ENCODE measurements at regions not wholly inside any gene's neighbourhood (a gene's known extent, or its start where the extent isn't known, plus 50 kb on each side); places are given as distances from the start of the nearest gene placed in this dataset.
"Not testable (repeated sequence)": the region's sequence is repeated elsewhere in the genome, so short reads cannot be mapped to it uniquely, and the experiment has no call there.

- peaks cover 16% of the 10 kb centered on the region for H3K9me3 ChIP-seq (ENCODE audit: control insufficient read depth, low read length)
- H3K27ac ChIP-seq (ENCODE audit: low read depth, low read length) = no peak overlapping the region
- no peaks in the 10 kb centered on the region for H3K27me3 ChIP-seq (ENCODE audit: control insufficient read depth, insufficient read depth, low read length, poor library complexity, severe bottlenecking)
- H3K4me1 ChIP-seq (ENCODE audit: control insufficient read depth, insufficient read depth, low read length) = no peaks in the 10 kb centered on the region
- TF ChIP-seq, protein P1, sequence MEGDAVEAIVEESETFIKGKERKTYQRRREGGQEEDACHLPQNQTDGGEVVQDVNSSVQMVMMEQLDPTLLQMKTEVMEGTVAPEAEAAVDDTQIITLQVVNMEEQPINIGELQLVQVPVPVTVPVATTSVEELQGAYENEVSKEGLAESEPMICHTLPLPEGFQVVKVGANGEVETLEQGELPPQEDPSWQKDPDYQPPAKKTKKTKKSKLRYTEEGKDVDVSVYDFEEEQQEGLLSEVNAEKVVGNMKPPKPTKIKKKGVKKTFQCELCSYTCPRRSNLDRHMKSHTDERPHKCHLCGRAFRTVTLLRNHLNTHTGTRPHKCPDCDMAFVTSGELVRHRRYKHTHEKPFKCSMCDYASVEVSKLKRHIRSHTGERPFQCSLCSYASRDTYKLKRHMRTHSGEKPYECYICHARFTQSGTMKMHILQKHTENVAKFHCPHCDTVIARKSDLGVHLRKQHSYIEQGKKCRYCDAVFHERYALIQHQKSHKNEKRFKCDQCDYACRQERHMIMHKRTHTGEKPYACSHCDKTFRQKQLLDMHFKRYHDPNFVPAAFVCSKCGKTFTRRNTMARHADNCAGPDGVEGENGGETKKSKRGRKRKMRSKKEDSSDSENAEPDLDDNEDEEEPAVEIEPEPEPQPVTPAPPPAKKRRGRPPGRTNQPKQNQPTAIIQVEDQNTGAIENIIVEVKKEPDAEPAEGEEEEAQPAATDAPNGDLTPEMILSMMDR (conservative IDR thresholded peaks at IDR 0.05) = no peak
- Mint-ChIP-seq H3K9me3 (peaks cover 22% of the 10 kb centered on the region), H3K36me3 (ENCODE audit: low read depth) (peaks cover under 1% of the 10 kb centered on the region), H3K4me3 (no peak overlapping the region), H3K4me1 (peaks cover 3% of the 10 kb centered on the region), H3K27ac (no peak overlapping the region), H3K27me3 (ENCODE audit: insufficient read depth) (no peaks in the 10 kb centered on the region)
- H3K4me3 ChIP-seq (ENCODE audit: low read length) = no peak overlapping the region
- DNase-seq = no peak
- H3K36me3 ChIP-seq (ENCODE audit: control insufficient read depth, insufficient read depth, low read length) = no peaks in the 10 kb centered on the region
- WGBS, 2 experiments (ENCODE audit: insufficient coverage in 1 of 2, insufficient read length in 1 of 2) = 100% methylated on average over 1 of the region's 1 CpG
- H3K9ac ChIP-seq (ENCODE audit: extremely low read depth, low read length, poor library complexity, severe bottlenecking) = no peak overlapping the region
Measured at GRCh38 chr9:15369871-15370270, 52.8 kb upstream of the SNAPC3 start.

DNA sequence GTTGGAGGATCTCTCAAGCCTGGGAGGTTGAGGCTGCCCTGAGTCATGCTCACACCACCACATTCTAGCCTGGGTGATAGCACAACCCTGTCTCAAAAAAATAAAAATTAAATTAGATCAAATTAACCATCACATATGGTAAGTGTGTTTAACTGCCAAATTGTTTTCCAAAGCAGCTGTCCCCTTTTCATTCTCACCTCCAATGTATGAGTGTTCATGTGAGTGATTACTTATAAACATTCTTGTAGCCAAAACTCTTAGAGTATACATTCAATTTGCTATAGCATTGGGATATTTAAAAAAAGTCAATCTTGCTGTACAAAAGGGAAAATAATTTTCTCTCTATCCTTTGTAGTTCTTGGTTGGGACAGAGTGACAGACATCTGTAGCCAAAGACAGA lies 53.4 kb upstream of the SNAPC3 start:
- Histone ChIP-seq H3K27me3 (ENCODE audit: control insufficient read depth, insufficient read depth, low read length, poor library complexity, severe bottlenecking) (no peaks in the 10 kb centered on the region), H3K9me3 (ENCODE audit: control insufficient read depth, low read length) (peaks cover 10% of the 10 kb centered on the region), H3K27ac (ENCODE audit: low read depth, low read length) (no peak overlapping the region), H3K9ac (ENCODE audit: extremely low read depth, low read length, poor library complexity, severe bottlenecking) (no peak overlapping the region), H3K36me3 (ENCODE audit: control insufficient read depth, insufficient read depth, low read length) (no peaks in the 10 kb centered on the region), H3K4me1 (ENCODE audit: control insufficient read depth, insufficient read depth, low read length) (no peaks in the 10 kb centered on the region), H3K4me3 (ENCODE audit: low read length) (no peak overlapping the region)
- TF ChIP-seq, protein P1 (conservative IDR thresholded peaks at IDR 0.05) = no peak
- H3K4me1 Mint-ChIP-seq = peaks cover 3% of the 10 kb centered on the region
- no peak overlapping the region for H3K4me3 Mint-ChIP-seq
- H3K36me3 Mint-ChIP-seq (ENCODE audit: low read depth) = no peaks in the 10 kb centered on the region
- no peak overlapping the region for H3K27ac Mint-ChIP-seq
- DNase-seq = no peak
- H3K9me3 Mint-ChIP-seq = peaks cover 19% of the 10 kb centered on the region
- H3K27me3 Mint-ChIP-seq (ENCODE audit: insufficient read depth) = no peaks in the 10 kb centered on the region

- not testable (repeated sequence) for H3K9me3 ChIP-seq (ENCODE audit: control insufficient read depth, low read length); H3K27me3 ChIP-seq (ENCODE audit: control insufficient read depth, insufficient read depth, low read length, poor library complexity, severe bottlenecking); DNase-seq; H3K4me1 Mint-ChIP-seq; H3K4me1 ChIP-seq (ENCODE audit: control insufficient read depth, insufficient read depth, low read length); H3K36me3 ChIP-seq (ENCODE audit: control insufficient read depth, insufficient read depth, low read length); H3K27ac Mint-ChIP-seq; H3K27me3 Mint-ChIP-seq (ENCODE audit: insufficient read depth); H3K4me3 ChIP-seq (ENCODE audit: low read length); H3K4me3 Mint-ChIP-seq; H3K9ac ChIP-seq (ENCODE audit: extremely low read depth, low read length, poor library complexity, severe bottlenecking); H3K27ac ChIP-seq (ENCODE audit: low read depth, low read length); H3K36me3 Mint-ChIP-seq (ENCODE audit: low read depth)
- WGBS, 2 experiments (ENCODE audit: insufficient coverage in 1 of 2, insufficient read length in 1 of 2) = 81 to 82% methylated on average over 10 to 13 of the region's 13 CpGs
- peaks cover 12% of the 10 kb centered on the region for H3K9me3 Mint-ChIP-seq
Measured at GRCh38 chr9:15364975-15365553, 57.6 kb upstream of the SNAPC3 start.

GRCh38 chr9:15361737-15362136 lies 54.7 kb upstream of the TTC39B start:
- Mint-ChIP-seq H3K4me1 (peaks cover 6% of the 10 kb centered on the region), H3K27me3 (ENCODE audit: insufficient read depth) (no peaks in the 10 kb centered on the region), H3K27ac (no peak overlapping the region), H3K9me3 (peaks cover 28% of the 10 kb centered on the region), H3K36me3 (ENCODE audit: low read depth) (no peaks in the 10 kb centered on the region), H3K4me3 (no peak overlapping the region)
- no peak for DNase-seq
- Histone ChIP-seq H3K27me3 (ENCODE audit: control insufficient read depth, insufficient read depth, low read length, poor library complexity, severe bottlenecking) (no peaks in the 10 kb centered on the region), H3K9ac (ENCODE audit: extremely low read depth, low read length, poor library complexity, severe bottlenecking) (no peak overlapping the region), H3K4me1 (ENCODE audit: control insufficient read depth, insufficient read depth, low read length) (no peaks in the 10 kb centered on the region), H3K36me3 (ENCODE audit: control insufficient read depth, insufficient read depth, low read length) (no peaks in the 10 kb centered on the region), H3K4me3 (ENCODE audit: low read length) (no peak overlapping the region), H3K27ac (ENCODE audit: low read depth, low read length) (no peak overlapping the region), H3K9me3 (ENCODE audit: control insufficient read depth, low read length) (peaks cover 31% of the 10 kb centered on the region)
- WGBS, 2 experiments (ENCODE audit: insufficient coverage in 1 of 2, insufficient read length in 1 of 2) = 63 to 65% methylated on average over 2 of the region's 2 CpGs
- TF ChIP-seq, protein P1 (conservative IDR thresholded peaks at IDR 0.05) = no peak

Measured in endodermal cell (in vitro differentiated cells).